RKO (cell line): ENCODE measurements at regions not wholly inside any gene's neighbourhood (a gene's known extent, or its start where the extent isn't known, plus 50 kb on each side); places are given as distances from the start of the nearest gene placed in this dataset.

Experiments used
- DNase-seq: peaks from one replicate; pipeline ENCODE4 v3.0.0-alpha.2; 2016; ENCODE audit warnings: low spot score

- no peak for DNase-seq
Observed at GRCh38 chr4:128483816-128484215, 196.2 kb upstream of the PGRMC2 start.

GRCh38 chr4:128483041-128483440 is 195.4 kb upstream of the PGRMC2 start:
- no peak for DNase-seq

DNA sequence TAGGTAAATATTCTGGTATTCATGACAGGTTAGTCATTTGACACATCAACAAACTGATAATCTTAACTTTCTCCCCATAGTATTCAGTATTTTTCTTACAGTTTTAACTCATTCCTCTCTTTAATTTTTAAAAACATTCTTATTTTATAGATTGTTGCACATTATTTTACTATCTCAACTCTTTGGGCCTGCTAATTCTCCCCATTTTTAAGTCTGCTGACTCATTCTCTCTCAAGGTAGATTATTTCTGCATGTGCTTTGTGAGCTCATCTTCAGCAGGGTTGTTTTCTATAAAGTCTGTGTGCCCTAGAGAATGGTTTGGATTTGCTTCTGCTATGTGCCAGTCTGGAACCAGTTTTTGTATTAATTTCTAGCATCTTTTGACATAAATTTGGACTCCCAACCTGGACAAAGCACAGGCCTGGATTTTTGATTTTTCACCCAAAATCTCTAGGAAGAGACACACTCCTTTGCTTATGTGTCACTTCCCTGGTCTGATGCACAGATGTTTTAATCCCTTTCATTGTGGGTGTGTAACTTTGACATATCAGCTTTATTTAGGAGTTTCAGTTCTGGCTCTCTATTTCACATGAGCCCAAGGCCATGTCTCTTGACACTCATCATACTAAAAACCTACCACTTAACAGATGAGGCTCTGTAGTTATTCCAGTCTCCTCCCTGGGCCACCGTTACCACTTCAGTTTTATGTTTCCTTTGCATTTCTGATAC is 194.3 kb upstream of the PGRMC2 start:
- DNase-seq: no peak

GRCh38 chr4:128480945-128481344 is 193.3 kb upstream of the PGRMC2 start:
- DNase-seq: no peak

DNA sequence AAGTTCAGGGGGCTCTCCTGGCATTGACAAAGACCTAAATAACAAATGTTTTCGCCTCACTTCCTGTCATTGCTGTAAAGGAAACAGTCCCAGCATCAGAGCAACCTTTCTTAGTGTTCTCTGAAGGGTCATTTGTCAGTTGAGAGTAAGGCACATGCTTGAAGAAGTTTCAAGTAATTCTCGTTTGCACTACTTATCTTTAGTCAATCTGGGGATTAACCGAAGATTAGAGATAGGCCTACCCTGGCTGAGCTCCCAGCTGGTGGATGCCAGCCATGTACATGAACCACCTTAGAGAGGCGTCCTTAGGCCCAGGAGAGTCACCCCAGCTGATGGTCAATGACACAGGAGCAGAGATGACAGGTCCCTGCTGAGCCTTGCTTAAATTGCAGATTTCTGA is 189.9 kb upstream of the PGRMC2 start:
- DNase-seq: no peak

DNA sequence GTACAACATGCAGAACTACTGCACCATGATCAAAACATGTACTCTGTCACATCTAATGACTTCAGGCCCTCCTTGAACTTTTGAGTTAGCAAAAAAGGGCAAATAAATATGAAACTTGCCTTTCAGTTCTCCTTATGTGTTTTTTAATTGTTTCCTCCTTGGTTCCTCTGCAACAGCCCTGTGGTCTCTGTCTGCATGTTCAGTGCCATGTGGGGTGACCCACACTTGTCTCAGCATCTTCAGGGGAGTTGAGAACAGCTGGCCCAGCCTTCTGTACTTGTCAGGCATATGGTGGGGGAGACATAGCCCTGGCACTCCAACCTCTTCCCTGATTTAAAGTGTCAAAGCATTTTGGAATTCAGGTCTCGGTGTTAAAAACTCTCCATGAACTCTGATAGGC is 188.0 kb upstream of the PGRMC2 start:
- no peak for DNase-seq

GRCh38 chr4:128471576-128471975 is 184.0 kb upstream of the PGRMC2 start:
- DNase-seq: no peak

DNA sequence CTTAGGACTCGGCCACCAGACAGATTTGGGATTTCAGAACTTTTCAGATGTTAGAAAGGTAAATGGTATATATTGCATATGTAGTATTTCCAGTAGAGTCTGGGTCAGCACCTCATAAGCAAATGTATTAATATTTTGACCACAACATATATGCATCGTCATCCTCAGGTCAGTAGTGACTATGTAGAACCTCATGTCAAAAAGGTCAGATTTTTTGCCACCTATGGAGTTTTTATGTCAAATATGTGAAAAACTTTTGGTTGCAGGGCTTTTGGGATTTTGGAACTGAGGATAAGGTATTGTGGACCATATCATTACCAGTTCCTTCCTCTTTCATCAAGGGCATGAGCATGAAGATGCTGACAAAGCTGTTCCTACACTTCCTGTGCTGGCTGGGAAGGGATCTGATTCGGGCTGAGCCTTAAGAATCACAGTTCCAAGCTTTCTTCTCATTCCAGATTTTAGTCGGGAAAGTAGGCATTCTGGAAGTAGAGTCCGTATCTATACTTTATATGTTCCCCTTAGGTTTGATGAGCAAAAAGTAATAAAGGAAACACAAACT is 183.0 kb upstream of the PGRMC2 start:
- DNase-seq: no peak

DNA sequence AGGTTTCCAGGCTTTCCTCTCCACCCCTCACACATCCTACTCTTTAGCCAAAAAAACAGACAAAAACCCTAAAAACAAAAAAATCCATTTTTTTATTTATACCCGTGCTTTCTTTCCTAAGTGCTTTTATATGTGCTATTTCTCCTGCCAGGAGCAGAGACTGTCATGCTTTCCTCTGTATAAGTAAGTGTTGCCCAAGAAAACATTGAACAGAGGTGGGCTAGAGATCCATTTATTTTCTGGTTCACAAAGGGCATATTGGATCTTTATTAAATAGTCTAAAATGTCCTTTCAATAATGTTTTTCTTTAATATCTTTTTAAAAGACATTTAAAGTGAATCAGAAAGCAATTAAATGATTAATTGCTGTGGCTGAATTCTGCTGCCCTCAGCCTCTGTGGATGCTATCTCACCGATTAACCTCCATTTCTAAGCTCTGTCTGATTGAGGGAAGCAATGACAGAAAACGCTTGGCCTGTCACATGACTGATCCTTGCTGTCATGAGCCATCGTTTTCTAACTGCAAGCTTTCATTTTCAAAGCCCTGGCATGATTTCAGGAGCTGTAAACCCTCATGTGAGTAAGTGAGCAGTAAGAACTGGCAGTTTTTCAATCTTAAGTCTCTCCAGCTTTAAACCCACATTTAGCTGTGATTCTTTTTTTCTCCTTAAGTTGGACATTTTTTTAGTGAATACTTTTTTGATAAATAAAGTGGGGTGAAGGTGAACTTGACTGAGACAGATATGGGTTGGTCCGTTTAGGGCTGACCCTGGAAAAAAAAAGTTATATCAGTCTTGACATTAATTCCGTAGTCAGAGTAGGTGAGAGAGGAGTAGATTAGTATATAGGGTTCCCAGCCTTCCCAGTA is 180.7 kb upstream of the PGRMC2 start:
- DNase-seq: peak; percentile 92

- no peak for DNase-seq
Observed at GRCh38 chr4:128465523-128465922, 177.9 kb upstream of the PGRMC2 start.

- DNase-seq: no peak
Observed at GRCh38 chr4:128463006-128463405, 175.4 kb upstream of the PGRMC2 start.

GRCh38 chr4:128462103-128462783 is 174.6 kb upstream of the PGRMC2 start:
- DNase-seq: no peak

- peak; percentile 52 for DNase-seq
Observed at GRCh38 chr4:128461291-128462102, 173.9 kb upstream of the PGRMC2 start.

- no peak for DNase-seq
Observed at GRCh38 chr4:128459547-128459946, 171.9 kb upstream of the PGRMC2 start.

DNA sequence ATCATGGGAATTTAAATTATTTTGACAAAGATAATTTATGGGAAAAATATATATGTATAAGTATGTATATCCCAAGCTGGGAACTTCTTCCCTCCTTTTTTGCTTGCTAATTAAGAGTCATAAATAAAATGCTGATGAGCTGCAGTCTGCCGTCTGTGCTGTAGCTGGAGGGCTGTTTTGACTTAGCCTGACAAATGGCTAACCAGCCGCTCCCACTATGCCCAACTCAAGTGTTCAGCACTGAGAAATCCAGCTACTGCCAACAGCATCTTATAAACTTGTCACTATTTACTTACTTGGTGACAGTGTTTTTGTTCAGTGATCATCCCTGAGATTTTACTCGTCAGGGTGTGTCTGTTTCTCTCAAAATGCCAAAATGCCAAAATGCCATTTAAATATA is 171.2 kb upstream of the PGRMC2 start:
- no peak for DNase-seq

DNA sequence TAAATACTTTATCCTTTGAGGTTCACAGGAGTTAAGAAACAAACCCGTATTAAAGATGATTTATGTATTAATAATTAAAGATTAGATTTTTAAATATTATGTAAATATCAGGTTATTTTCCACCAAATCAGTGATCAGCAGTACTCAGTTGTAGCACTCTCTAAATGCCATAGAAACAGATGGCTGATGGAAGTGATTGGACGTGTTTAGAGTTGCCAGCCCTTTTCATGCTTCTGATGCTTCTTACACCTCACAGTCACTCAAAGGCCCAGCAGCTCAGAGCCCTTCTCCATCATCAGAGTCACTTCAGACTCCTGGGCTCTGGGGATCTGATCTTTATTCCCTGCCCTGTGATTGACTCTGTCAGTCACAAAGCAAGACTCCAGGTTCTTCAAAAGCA is 170.1 kb upstream of the PGRMC2 start:
- DNase-seq: no peak

GRCh38 chr4:128456171-128456570 is 168.6 kb upstream of the PGRMC2 start:
- no peak for DNase-seq

DNA sequence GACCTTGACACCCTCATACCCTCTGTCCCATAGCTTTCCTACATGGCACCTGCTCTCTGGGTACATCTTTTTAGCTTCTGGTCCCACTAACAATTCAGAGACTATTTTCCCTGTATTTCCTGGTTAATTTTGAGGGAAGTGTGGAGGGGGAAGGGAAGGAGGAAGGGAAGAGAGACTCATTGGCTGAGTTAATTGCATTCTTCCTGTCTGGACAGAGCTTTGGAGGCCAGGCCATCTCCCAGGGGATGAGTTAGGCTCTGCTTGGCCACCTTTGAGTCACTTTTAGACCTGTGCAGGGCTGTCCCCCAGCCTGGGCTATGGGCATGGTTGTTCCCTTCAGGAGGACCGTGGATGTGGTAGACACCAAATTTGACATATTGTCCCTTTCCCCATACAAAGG is 167.9 kb upstream of the PGRMC2 start:
- no peak for DNase-seq

GRCh38 chr4:128454881-128455280 is 167.3 kb upstream of the PGRMC2 start:
- no peak for DNase-seq

- DNase-seq: peak; percentile 94
Observed at GRCh38 chr4:128454281-128454871, 166.8 kb upstream of the PGRMC2 start.

DNA sequence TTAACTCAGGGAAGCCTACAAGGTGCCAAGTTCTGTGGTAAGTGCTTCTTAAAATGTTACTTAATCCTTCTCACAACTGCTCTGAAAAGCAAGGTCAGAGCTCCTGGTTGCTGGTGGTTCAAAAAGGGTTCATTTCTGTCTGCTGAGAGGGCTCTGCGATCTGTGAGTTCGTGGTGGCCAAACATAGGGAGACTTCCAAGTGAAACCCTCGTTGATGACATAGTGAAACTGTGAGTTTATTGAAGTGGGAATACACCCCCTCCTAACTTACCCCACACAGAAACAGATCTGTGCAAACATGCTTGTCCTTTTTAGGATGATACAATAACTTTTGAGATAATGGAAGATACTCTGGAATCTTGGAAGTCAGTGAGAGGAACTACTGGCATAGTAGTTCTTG is 164.8 kb upstream of the PGRMC2 start:
- DNase-seq: no peak
